ENCODE measurements at regions not wholly inside any gene's neighbourhood (a gene's known extent, or its start where the extent isn't known, plus 50 kb on each side); places are given as distances from the start of the nearest gene placed in this dataset.

GRCh38 chr13:88223958-88224357 is 552.8 kb downstream of the SLITRK5 start:
- no peak for TF ChIP-seq CTCF (IDR thresholded peaks at IDR 0.05; ENCODE audit: low read depth, low read length)
- TF ChIP-seq EZH2phosphoT487 (IDR thresholded peaks at IDR 0.05; ENCODE audit: low read depth) = no peak

Data from OCI-LY3 (cell line).